ENCODE measurements at regions not wholly inside any gene's neighbourhood (a gene's known extent, or its start where the extent isn't known, plus 50 kb on each side); places are given as distances from the start of the nearest gene placed in this dataset.

DNA sequence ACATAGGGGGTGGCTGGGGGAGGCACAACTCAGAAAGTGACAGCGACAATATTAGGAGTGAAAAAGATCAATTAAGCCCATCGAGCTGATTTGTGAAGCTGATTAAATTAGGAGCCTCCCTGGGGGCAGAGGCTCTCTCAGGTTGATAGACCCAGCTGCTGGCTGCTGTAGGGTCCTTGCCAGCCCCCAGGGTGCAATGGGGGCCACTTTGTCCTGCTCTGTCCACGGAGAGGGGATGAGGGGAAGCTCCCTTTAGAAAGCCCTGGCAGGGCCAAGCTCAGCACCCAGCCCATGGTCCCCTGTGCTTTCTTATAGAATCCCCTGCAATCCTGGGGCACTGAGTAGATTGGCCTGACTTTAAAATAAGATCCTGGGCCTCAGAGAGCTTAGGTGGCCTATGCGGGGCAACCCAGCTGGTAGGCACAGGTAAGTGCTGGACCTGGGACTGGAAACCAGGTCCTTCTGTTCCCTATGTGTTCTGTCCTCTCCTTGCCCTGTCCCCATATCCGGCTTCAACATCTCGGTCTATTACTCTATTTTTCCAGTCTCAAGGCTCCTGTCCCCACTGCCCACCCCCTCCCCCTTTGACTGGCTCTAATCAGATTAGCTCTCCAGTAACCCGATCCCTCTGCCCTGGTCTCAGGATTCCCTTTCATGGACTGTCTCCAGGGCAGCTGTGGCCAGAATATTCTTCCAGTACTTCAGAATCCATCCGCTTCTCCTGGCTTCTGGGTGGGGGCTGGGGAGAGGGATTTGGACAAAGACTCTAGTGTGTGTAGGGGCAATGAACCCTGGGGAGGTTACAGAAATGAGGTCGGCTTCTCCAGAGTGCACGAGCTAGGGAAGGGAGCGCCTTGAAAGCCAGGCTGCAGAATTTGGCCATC lies 259.6 kb downstream of the RPS24 start:
- H3K4me3 Mint-ChIP-seq (ENCODE audit: unreplicated experiment) = peak overlapping the region; percentile 9
- H3K36me3 Mint-ChIP-seq (ENCODE audit: unreplicated experiment) = peaks cover 5% of the 10 kb centered on the region
- peaks cover 16% of the 10 kb centered on the region for H3K9me3 Mint-ChIP-seq (ENCODE audit: unreplicated experiment)
- peaks cover 8% of the 10 kb centered on the region for H3K27me3 Mint-ChIP-seq (ENCODE audit: unreplicated experiment)
- H3K27ac Mint-ChIP-seq (ENCODE audit: unreplicated experiment) = peak overlapping the region; percentile 62
- DNase-seq = peak; percentile 61
- peaks cover 43% of the 10 kb centered on the region for H3K4me1 Mint-ChIP-seq (ENCODE audit: low read depth, unreplicated experiment)
- no peak for TF ChIP-seq CTCF (IDR thresholded peaks at IDR 0.05; ENCODE audit: partially characterized antibody, unreplicated experiment)

- DNase-seq = no peak
Observed at GRCh38 chr10:78295242-78295641, 261.6 kb downstream of the RPS24 start.

DNA sequence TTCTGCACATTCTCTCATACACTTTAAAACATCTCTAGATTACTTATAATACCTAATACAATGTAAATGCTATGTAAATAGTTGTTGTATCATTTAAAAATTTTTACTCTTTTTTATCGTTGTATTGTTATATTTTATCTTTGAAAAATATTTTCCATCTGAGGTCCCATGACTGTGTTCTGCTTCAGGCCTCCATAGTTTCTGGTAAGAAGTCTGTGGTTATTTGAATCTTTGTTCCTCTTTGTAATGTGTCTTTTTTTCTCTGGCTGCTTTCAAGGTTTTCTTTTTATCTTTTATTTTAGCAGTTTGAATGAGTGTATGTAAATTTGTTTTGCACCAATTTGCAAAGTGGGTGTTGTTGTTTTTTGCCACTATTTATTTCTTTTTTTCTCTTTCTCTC lies 263.1 kb downstream of the RPS24 start:
- Mint-ChIP-seq H3K4me3 (ENCODE audit: unreplicated experiment) (no peak overlapping the region), H3K36me3 (ENCODE audit: unreplicated experiment) (peaks cover 4% of the 10 kb centered on the region), H3K27me3 (ENCODE audit: unreplicated experiment) (peaks cover 1% of the 10 kb centered on the region), H3K9me3 (ENCODE audit: unreplicated experiment) (peaks cover 10% of the 10 kb centered on the region), H3K27ac (ENCODE audit: unreplicated experiment) (no peak overlapping the region), H3K4me1 (ENCODE audit: low read depth, unreplicated experiment) (peaks cover 21% of the 10 kb centered on the region)
- no peak for DNase-seq
- TF ChIP-seq CTCF (IDR thresholded peaks at IDR 0.05; ENCODE audit: partially characterized antibody, unreplicated experiment) = no peak

More at GRCh38 chr10:78295242-78295641, 261.6 kb downstream of the RPS24 start:
- Mint-ChIP-seq H3K36me3 (ENCODE audit: unreplicated experiment) (no peaks in the 10 kb centered on the region), H3K4me1 (ENCODE audit: low read depth, unreplicated experiment) (peaks cover 30% of the 10 kb centered on the region), H3K27ac (ENCODE audit: unreplicated experiment) (no peak overlapping the region), H3K4me3 (ENCODE audit: unreplicated experiment) (no peak overlapping the region), H3K27me3 (ENCODE audit: unreplicated experiment) (peaks cover 1% of the 10 kb centered on the region), H3K9me3 (ENCODE audit: unreplicated experiment) (peaks cover 9% of the 10 kb centered on the region)
- TF ChIP-seq CTCF (IDR thresholded peaks at IDR 0.05; ENCODE audit: partially characterized antibody, unreplicated experiment) = no peak

GRCh38 chr10:78297997-78298396 lies 264.3 kb downstream of the RPS24 start:
- H3K4me1 Mint-ChIP-seq (ENCODE audit: low read depth, unreplicated experiment) = peaks cover 25% of the 10 kb centered on the region
- H3K4me3 Mint-ChIP-seq (ENCODE audit: unreplicated experiment) = no peak overlapping the region
- peaks cover 13% of the 10 kb centered on the region for H3K9me3 Mint-ChIP-seq (ENCODE audit: unreplicated experiment)
- H3K36me3 Mint-ChIP-seq (ENCODE audit: unreplicated experiment) = peaks cover 4% of the 10 kb centered on the region
- no peak for DNase-seq
- H3K27me3 Mint-ChIP-seq (ENCODE audit: unreplicated experiment) = peaks cover 8% of the 10 kb centered on the region
- TF ChIP-seq CTCF (IDR thresholded peaks at IDR 0.05; ENCODE audit: partially characterized antibody, unreplicated experiment) = no peak
- no peak overlapping the region for H3K27ac Mint-ChIP-seq (ENCODE audit: unreplicated experiment)

DNA sequence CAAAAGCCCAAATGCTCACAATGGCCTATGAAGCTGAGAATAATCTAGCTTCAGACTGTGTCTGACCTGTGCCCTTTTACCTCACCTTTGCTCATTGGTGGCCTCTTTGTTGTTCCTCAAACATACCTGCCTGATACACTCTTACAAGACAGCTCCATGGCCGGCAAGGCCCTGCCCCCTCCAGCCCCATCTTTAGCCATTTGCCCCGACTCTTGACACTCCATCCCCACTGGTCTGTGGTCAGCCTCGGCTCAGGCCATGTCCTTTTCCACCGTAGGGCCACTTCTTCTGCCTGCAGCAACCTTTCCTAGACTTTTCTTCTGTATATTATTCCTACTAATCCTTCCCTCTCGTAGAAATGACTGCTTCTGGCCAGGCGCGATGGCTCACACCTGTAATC lies 265.2 kb downstream of the RPS24 start:
- Mint-ChIP-seq H3K27ac (ENCODE audit: unreplicated experiment) (no peak overlapping the region), H3K36me3 (ENCODE audit: unreplicated experiment) (peaks cover 4% of the 10 kb centered on the region), H3K4me3 (ENCODE audit: unreplicated experiment) (no peak overlapping the region), H3K9me3 (ENCODE audit: unreplicated experiment) (peaks cover 16% of the 10 kb centered on the region), H3K4me1 (ENCODE audit: low read depth, unreplicated experiment) (peaks cover 25% of the 10 kb centered on the region), H3K27me3 (ENCODE audit: unreplicated experiment) (peaks cover 13% of the 10 kb centered on the region)
- TF ChIP-seq CTCF (IDR thresholded peaks at IDR 0.05; ENCODE audit: partially characterized antibody, unreplicated experiment) = no peak
- no peak for DNase-seq
